ENCODE measurements at regions not wholly inside any gene's neighbourhood (a gene's known extent, or its start where the extent isn't known, plus 50 kb on each side); places are given as distances from the start of the nearest gene placed in this dataset.

GRCh38 chr6:23511817-23512216, 614.2 kb upstream of the NRSN1 start:
- H3K79me1 ChIP-seq (ENCODE audit: insufficient read depth, low read depth, low read length, poor library complexity, severe bottlenecking): no peaks in the 10 kb centered on the region
- no peaks in the 10 kb centered on the region for H3K27me3 ChIP-seq (ENCODE audit: insufficient read depth, low read length)
- no peak overlapping the region for H3K56ac ChIP-seq (ENCODE audit: insufficient read length, low read depth, low read length)
- H4K20me1 ChIP-seq (ENCODE audit: control insufficient read depth, insufficient read depth, insufficient read length): no peaks in the 10 kb centered on the region
- H3K9me3 ChIP-seq (ENCODE audit: control insufficient read depth, low read depth, low read length): no peaks in the 10 kb centered on the region
- no peak overlapping the region for H4K5ac ChIP-seq (ENCODE audit: insufficient read length, low read depth, low read length)
- no peak overlapping the region for H3K9ac ChIP-seq (ENCODE audit: extremely low read depth, insufficient read length, low read length)
- H3K4me3 Mint-ChIP-seq: no peak overlapping the region
- no peak overlapping the region for H3K14ac ChIP-seq (ENCODE audit: insufficient read depth, low read length)
- H3K4me2 ChIP-seq (ENCODE audit: insufficient read depth, insufficient read length, low read length): no peak overlapping the region
- H2BK120ac ChIP-seq (ENCODE audit: low read depth, low read length, poor library complexity, severe bottlenecking): no peak overlapping the region
- no peak overlapping the region for H3K18ac ChIP-seq (ENCODE audit: insufficient read length, low read depth, low read length)
- no peak for TF ChIP-seq CTCF (conservative IDR thresholded peaks at IDR 0.05)
- no peak overlapping the region for H2AFZ ChIP-seq (ENCODE audit: low read length)
- H3K9me3 Mint-ChIP-seq: no peaks in the 10 kb centered on the region; a peak in 1 of 5 replicates
- no peak overlapping the region for H3T11ph ChIP-seq (ENCODE audit: low read length)
- no peak overlapping the region for H2BK12ac ChIP-seq (ENCODE audit: insufficient read length, low read depth, low read length)
- H3K27ac ChIP-seq (ENCODE audit: insufficient read length, low read depth, low read length): no peak overlapping the region
- peak overlapping the region in 1 of 3 experiments; percentile 92; a peak in 2 of 7 replicates for H3K27ac Mint-ChIP-seq
- no peak overlapping the region for H4K91ac ChIP-seq (ENCODE audit: insufficient read length, low read depth, low read length)
- no peaks in the 10 kb centered on the region for H3K23me2 ChIP-seq (ENCODE audit: insufficient read length, low read depth, low read length, poor library complexity, severe bottlenecking)
- no CpG with 5 or more reads among the region's 1 CpG for WGBS (ENCODE audit: extremely low coverage, insufficient read length, low lambda C conversion rate)
- peaks cover 0 to 9% (median 0%) of the 10 kb centered on the region in 3 experiments; a peak in 2 of 7 replicates for H3K36me3 Mint-ChIP-seq (ENCODE audit: insufficient read depth in 1 of 3, low read depth in 3 of 3)
- H3K23ac ChIP-seq (ENCODE audit: insufficient read length, low read depth, low read length): no peak overlapping the region
- no peaks in the 10 kb centered on the region for H3K27me3 Mint-ChIP-seq (ENCODE audit: low read depth)
- no peak overlapping the region for H2BK5ac ChIP-seq (ENCODE audit: insufficient read length, low read length)
- H2BK20ac ChIP-seq (ENCODE audit: low read depth, low read length, poor library complexity, severe bottlenecking): no peak overlapping the region
- no peak overlapping the region for H4K8ac ChIP-seq (replicated peaks; ENCODE audit: insufficient read length, low read depth, low read length)
- H2BK15ac ChIP-seq (ENCODE audit: low read depth, low read length): no peak overlapping the region
- no peak for DNase-seq
- no peak overlapping the region for H2AK5ac ChIP-seq (ENCODE audit: insufficient read length, low read length)
- no peak overlapping the region for H3K4ac ChIP-seq (ENCODE audit: low read depth, low read length)
- no peaks in the 10 kb centered on the region for H3K4me1 ChIP-seq (ENCODE audit: insufficient read depth, low read length)
- peaks cover 26 to 27% of the 10 kb centered on the region in 2 experiments for H3K4me1 Mint-ChIP-seq
- H3K79me2 ChIP-seq (ENCODE audit: insufficient read depth, low read length): no peaks in the 10 kb centered on the region
